HG03135 (cell line): ENCODE measurements at regions not wholly inside any gene's neighbourhood (a gene's known extent, or its start where the extent isn't known, plus 50 kb on each side); places are given as distances from the start of the nearest gene placed in this dataset.

ENCODE experiments used
- ATAC-seq: cut with Tn5 transposase; IDR thresholded peaks from one replicate; pipeline ENCODE4 v1.9.1; 2021; ENCODE audit warnings: mild to moderate bottlenecking, moderate library complexity; ENCODE audit not compliant: unreplicated experiment

GRCh38 chr12:45102818-45103217, 51.9 kb upstream of the DBX2 start:
- ATAC-seq: no peak

GRCh38 chr12:45105996-45106395, 55.1 kb upstream of the DBX2 start:
- ATAC-seq: no peak

- no peak for ATAC-seq
Observed at GRCh38 chr12:45112306-45112705, 61.4 kb upstream of the DBX2 start.

- no peak for ATAC-seq
Observed at GRCh38 chr12:45121224-45121623, 70.3 kb upstream of the DBX2 start.

- ATAC-seq: no peak
Observed at GRCh38 chr12:45122768-45123380, 72.0 kb upstream of the DBX2 start.

- ATAC-seq: no peak
Observed at GRCh38 chr12:45124485-45125155, 73.7 kb upstream of the DBX2 start.

GRCh38 chr12:45125997-45126396, 75.1 kb upstream of the DBX2 start:
- no peak for ATAC-seq

- no peak for ATAC-seq
Observed at GRCh38 chr12:45128637-45129036, 77.7 kb upstream of the DBX2 start.

GRCh38 chr12:45130881-45131281, 80.0 kb upstream of the DBX2 start:
- ATAC-seq: peak; percentile 91

GRCh38 chr12:45131506-45131905, 80.6 kb upstream of the DBX2 start:
- no peak for ATAC-seq

- no peak for ATAC-seq
Observed at GRCh38 chr12:45138609-45139008, 77.3 kb upstream of the ANO6 start.

- no peak for ATAC-seq
Observed at GRCh38 chr12:45148006-45148405, 67.9 kb upstream of the ANO6 start.

GRCh38 chr12:45148619-45149018, 67.3 kb upstream of the ANO6 start:
- no peak for ATAC-seq

- ATAC-seq: no peak
Observed at GRCh38 chr12:45165284-45165683, 50.6 kb upstream of the ANO6 start.

- ATAC-seq: no peak
Observed at GRCh38 chr12:45166056-45166455, 49.8 kb upstream of the ANO6 start.
